Sigmoid colon (tissue), 6 donors: ENCODE measurements at regions not wholly inside any gene's neighbourhood (a gene's known extent, or its start where the extent isn't known, plus 50 kb on each side); places are given as distances from the start of the nearest gene placed in this dataset.

Experiments
- DNase-seq: peaks from one replicate; pipeline ENCODE4 v3.0.0-alpha.2; 2019
- H3K27ac ChIP-seq, 4 donors: fragments of 200-600 bp; sonication (generic); one replicate each; pipeline ENCODE4 v1.5.1; 2016 to 2019; ENCODE audit warnings: mild to moderate bottlenecking in 1 of 4
- H3K27me3 ChIP-seq, 3 donors: fragments of 200-600 bp; sonication (generic); one replicate each; pipeline ENCODE4 v1.5.1; 2019; ENCODE audit warnings: mild to moderate bottlenecking in 1 of 3
- H3K36me3 ChIP-seq, 4 donors: fragments of 200-600 bp; sonication (generic); one replicate each; pipeline ENCODE4 v1.5.1; 2016 to 2019
- H3K4me1 ChIP-seq, 4 donors: fragments of 200-600 bp; sonication (generic); one replicate each; pipeline ENCODE4 v1.5.1; 2017 to 2019
- H3K4me3 ChIP-seq, 4 donors: fragments of 200-600 bp; sonication (generic); one replicate each; pipeline ENCODE4 v1.5.1; 2017 to 2019; ENCODE audit warnings: mild to moderate bottlenecking in 2 of 4, moderate library complexity in 1 of 4
- H3K9me3 ChIP-seq, 4 donors: fragments of 200-600 bp in 3 of 4; sonication (generic) in 3 of 4; one replicate each; pipeline versions ENCODE4 v1.5.1 to v1.6.1; 2013 to 2019
- CTCF ChIP-seq, 4 experiments: fragments of 450-650 bp in 3 of 4; fragments of 200-600 bp in 1 of 4; IDR thresholded peaks; one replicate each; pipeline ENCODE4 v1.5.1; 2016 to 2019; ENCODE audit warnings: antibody characterized with exemption in 4 of 4, mild to moderate bottlenecking in 3 of 4, moderate library complexity in 2 of 4
- EP300 ChIP-seq, 4 donors: sonication (generic); formaldehyde crosslinking; IDR thresholded peaks; one replicate each; pipeline ENCODE4 v1.6.1; 2017; ENCODE audit warnings: antibody characterized with exemption in 4 of 4
- POLR2A ChIP-seq, 2 donors: fragments of 450-650 bp; IDR thresholded peaks; one replicate each; pipeline ENCODE4 v1.6.1; 2016; ENCODE audit warnings: antibody characterized with exemption in 2 of 2, mild to moderate bottlenecking in 2 of 2, moderate library complexity in 2 of 2
- POLR2AphosphoS5 ChIP-seq, 4 donors: sonication (generic); formaldehyde crosslinking; IDR thresholded peaks; one replicate each; pipeline ENCODE4 v1.6.1; 2017; ENCODE audit warnings: antibody characterized with exemption in 4 of 4
- WGBS, 2 donors: extraction: QIAGEN DNeasy Blood & Tissue Kit; methylation state at CpG; one replicate each; pipeline ENCODE4 v1.1.7; 2013; 5-methylcytosine and 5-hydroxymethylcytosine counted together
- intact Hi-C: fragments of 100-400 bp; cut with DNase I; formaldehyde crosslinking; loops from one replicate; pipeline ENCODE4 v1.15.1; 2023
- donor health status: healthy with polysubstance abuse.
- donor health status: healthy.

- no peak for TF ChIP-seq CTCF (IDR thresholded peaks at IDR 0.05)
- no peak for TF ChIP-seq POLR2AphosphoS5 (IDR thresholded peaks at IDR 0.05)
- TF ChIP-seq POLR2A (IDR thresholded peaks at IDR 0.05) = no peak
- no peak for TF ChIP-seq EP300 (IDR thresholded peaks at IDR 0.05)
- WGBS, 2 donors = 42 to 83% methylated on average over 1 of the region's 1 CpG
- Histone ChIP-seq H3K4me1 (no peaks in the 10 kb centered on the region), H3K27ac (no peak overlapping the region), H3K27me3 (no peaks in the 10 kb centered on the region), H3K4me3 (no peak overlapping the region), H3K9me3 (no peaks in the 10 kb centered on the region), H3K36me3 (no peaks in the 10 kb centered on the region)
- intact Hi-C loops = no loop called here
- no peak for DNase-seq
Measured at GRCh38 chr10:60623627-60624026, 154.7 kb upstream of the CDK1 start.

- WGBS, 2 donors = 94 to 95% methylated on average over 3 of the region's 3 CpGs
- H3K4me1 ChIP-seq = no peaks in the 10 kb centered on the region
- H3K4me3 ChIP-seq = no peak overlapping the region
- intact Hi-C loops = no loop called here
- H3K36me3 ChIP-seq = no peaks in the 10 kb centered on the region
- no peaks in the 10 kb centered on the region for H3K27me3 ChIP-seq
- H3K9me3 ChIP-seq = no peaks in the 10 kb centered on the region
- DNase-seq = no peak
- TF ChIP-seq EP300 (IDR thresholded peaks at IDR 0.05) = no peak
- TF ChIP-seq POLR2AphosphoS5 (IDR thresholded peaks at IDR 0.05) = no peak
- no peak for TF ChIP-seq POLR2A (IDR thresholded peaks at IDR 0.05)
- no peak for TF ChIP-seq CTCF (IDR thresholded peaks at IDR 0.05)
- no peak overlapping the region for H3K27ac ChIP-seq
Measured at GRCh38 chr10:60621018-60621417, 157.3 kb upstream of the CDK1 start.

- Histone ChIP-seq H3K4me1 (no peaks in the 10 kb centered on the region), H3K27me3 (no peaks in the 10 kb centered on the region), H3K9me3 (no peaks in the 10 kb centered on the region), H3K4me3 (no peak overlapping the region), H3K27ac (no peak overlapping the region), H3K36me3 (no peaks in the 10 kb centered on the region)
- DNase-seq = no peak
- WGBS, 2 donors = 75 to 95% methylated on average over 1 of the region's 1 CpG
- TF ChIP-seq CTCF (IDR thresholded peaks at IDR 0.05) = no peak
- TF ChIP-seq POLR2A (IDR thresholded peaks at IDR 0.05) = no peak
- no peak for TF ChIP-seq POLR2AphosphoS5 (IDR thresholded peaks at IDR 0.05)
- no peak for TF ChIP-seq EP300 (IDR thresholded peaks at IDR 0.05)
- intact Hi-C loops = no loop called here
Measured at GRCh38 chr10:60618861-60619260, 159.4 kb upstream of the CDK1 start.

GRCh38 chr10:60615541-60615940 lies 162.7 kb upstream of the CDK1 start:
- WGBS, 2 donors = 97% methylated on average over 1 of the region's 1 CpG
- Histone ChIP-seq H3K4me3 (no peak overlapping the region), H3K27me3 (no peaks in the 10 kb centered on the region), H3K36me3 (no peaks in the 10 kb centered on the region), H3K27ac (no peak overlapping the region), H3K4me1 (no peaks in the 10 kb centered on the region), H3K9me3 (no peaks in the 10 kb centered on the region)
- no peak for TF ChIP-seq POLR2AphosphoS5 (IDR thresholded peaks at IDR 0.05)
- intact Hi-C loops = no loop called here
- DNase-seq = no peak

- intact Hi-C loops = no loop called here
- no peaks in the 10 kb centered on the region for H3K27me3 ChIP-seq
- TF ChIP-seq POLR2A (IDR thresholded peaks at IDR 0.05) = no peak
- no peak for TF ChIP-seq EP300 (IDR thresholded peaks at IDR 0.05)
- TF ChIP-seq POLR2AphosphoS5 (IDR thresholded peaks at IDR 0.05) = no peak
- no peak for TF ChIP-seq CTCF (IDR thresholded peaks at IDR 0.05)
- H3K4me1 ChIP-seq = no peaks in the 10 kb centered on the region
- WGBS, 2 donors = 76 to 86% methylated on average over 2 of the region's 2 CpGs
- no peak overlapping the region for H3K4me3 ChIP-seq
- H3K27ac ChIP-seq = no peak overlapping the region
- H3K36me3 ChIP-seq = no peaks in the 10 kb centered on the region
- no peaks in the 10 kb centered on the region for H3K9me3 ChIP-seq
- no peak for DNase-seq
Measured at GRCh38 chr10:60614363-60614762, 163.9 kb upstream of the CDK1 start.
